Right lobe of liver (tissue), 6 donors: ENCODE measurements at regions not wholly inside any gene's neighbourhood (a gene's known extent, or its start where the extent isn't known, plus 50 kb on each side); places are given as distances from the start of the nearest gene placed in this dataset.

Experiments
- ATAC-seq, 4 donors: fragments of 200-7000 bp; cut with Tn5 transposase; one replicate each; pipeline ENCODE4 v1.9.1; 2020; ENCODE audit warnings: mild to moderate bottlenecking in 4 of 4, moderate library complexity in 4 of 4
- DNase-seq, 3 donors: peaks; one replicate each; pipeline ENCODE4 v3.0.0-alpha.2; 2020
- H3K27ac ChIP-seq, 3 donors: fragments of 200-600 bp; one replicate each; pipeline ENCODE4 v1.8.0; 2022
- H3K27me3 ChIP-seq, 2 donors: fragments of 200-600 bp; one replicate each; pipeline ENCODE4 v1.8.0; 2022
- H3K36me3 ChIP-seq, 4 donors: fragments of 200-600 bp; sonication (generic) in 1 of 4; one replicate each; pipeline versions ENCODE4 v1.5.1 to v1.8.0; 2017 to 2022; ENCODE audit warnings: control low read depth in 1 of 4
- H3K4me1 ChIP-seq, 4 donors: fragments of 200-600 bp; sonication (generic) in 1 of 4; one replicate each; pipeline versions ENCODE4 v1.5.1 to v1.8.0; 2017 to 2022; ENCODE audit warnings: control low read depth in 1 of 4
- H3K4me3 ChIP-seq, 3 donors: fragments of 200-600 bp; one replicate each; pipeline ENCODE4 v1.8.0; 2022
- H3K9me3 ChIP-seq, 4 donors: fragments of 200-600 bp; sonication (generic) in 1 of 4; one replicate each; pipeline versions ENCODE4 v1.5.1 to v1.8.0; 2017 to 2022; ENCODE audit warnings: control low read depth in 1 of 4
- CTCF ChIP-seq, 4 donors: fragments of 200-600 bp in 3 of 4; fragments of 450-650 bp in 1 of 4; IDR thresholded peaks; one replicate each; pipeline versions ENCODE4 v1.5.1 to v1.8.0; 2016 to 2022; ENCODE audit warnings: antibody characterized with exemption in 4 of 4, mild to moderate bottlenecking in 2 of 4
- POLR2A ChIP-seq: fragments of 450-650 bp; IDR thresholded peaks from one replicate; pipeline ENCODE4 v1.6.1; 2017; ENCODE audit warnings: antibody characterized with exemption, mild to moderate bottlenecking
- WGBS: methylation state at CpG from one replicate; pipeline ENCODE4 v1.1.6; 2018; ENCODE audit warnings: low coverage, low lambda C conversion rate; ENCODE audit not compliant: insufficient coverage; ENCODE audit errors: missing lambda C conversion rate; 5-methylcytosine and 5-hydroxymethylcytosine counted together
- intact Hi-C, 2 donors: fragments of 100-400 bp; cut with DNase I; formaldehyde crosslinking; loops; one replicate each; pipeline versions ENCODE4 v1.11.2 to v1.14.1; 2022
- donor health status: DM: no; HTN: yes; CAD: no.
- donor health status: DM: no; HTN: no; CAD: no.
- donor health status: DM: no; HTN: no; CAD: no.
- donor health status: DM: no; HTN: yes; CAD: no.
- donor health status: DM: no; HTN: yes; CAD: no.

GRCh38 chr6:87908978-87909811 lies 138.4 kb upstream of the SPACA1 start:
- intact Hi-C loops: no loop called here
- Histone ChIP-seq H3K4me1 (peaks cover 0 to 8% (median 0%) of the 10 kb centered on the region in 4 donors), H3K9me3 (no peaks in the 10 kb centered on the region), H3K27ac (no peak overlapping the region), H3K27me3 (no peaks in the 10 kb centered on the region), H3K4me3 (no peak overlapping the region), H3K36me3 (no peaks in the 10 kb centered on the region)
- no peak for TF ChIP-seq CTCF (IDR thresholded peaks at IDR 0.05)
- TF ChIP-seq POLR2A: no peak
- no peak for ATAC-seq
- WGBS: 75% methylated on average over 6 of the region's 6 CpGs
- no peak for DNase-seq

GRCh38 chr6:87907521-87907920 lies 140.1 kb upstream of the SPACA1 start:
- WGBS: 60% methylated on average over 1 of the region's 2 CpGs
- TF ChIP-seq CTCF (IDR thresholded peaks at IDR 0.05): no peak
- no peak for TF ChIP-seq POLR2A
- ATAC-seq: no peak

GRCh38 chr6:87905101-87905641 lies 142.5 kb upstream of the SPACA1 start:
- no peak for ATAC-seq

More at GRCh38 chr6:87907521-87907920, 140.1 kb upstream of the SPACA1 start:
- Histone ChIP-seq H3K4me3 (no peak overlapping the region), H3K9me3 (no peaks in the 10 kb centered on the region), H3K27ac (no peak overlapping the region), H3K4me1 (peaks cover 0 to 8% (median 0%) of the 10 kb centered on the region in 4 donors), H3K36me3 (no peaks in the 10 kb centered on the region), H3K27me3 (no peaks in the 10 kb centered on the region)
- intact Hi-C loops: no loop called here
- DNase-seq: no peak

GRCh38 chr6:87904011-87904410 lies 143.6 kb upstream of the SPACA1 start:
- no peak overlapping the region for H3K4me3 ChIP-seq
- H3K36me3 ChIP-seq: no peaks in the 10 kb centered on the region
- TF ChIP-seq CTCF (IDR thresholded peaks at IDR 0.05) (no peak), POLR2A (no peak)
- ATAC-seq (no peak), DNase-seq (no peak)
- intact Hi-C loops: no loop called here
- H3K27me3 ChIP-seq: no peaks in the 10 kb centered on the region
- H3K4me1 ChIP-seq: peaks cover 0 to 22% (median 0%) of the 10 kb centered on the region in 4 donors
- no peak overlapping the region for H3K27ac ChIP-seq
- no peaks in the 10 kb centered on the region for H3K9me3 ChIP-seq

More at GRCh38 chr6:87905101-87905641, 142.5 kb upstream of the SPACA1 start:
- Histone ChIP-seq H3K4me1 (peaks cover 0 to 10% (median 0%) of the 10 kb centered on the region in 4 donors), H3K27me3 (no peaks in the 10 kb centered on the region), H3K4me3 (no peak overlapping the region), H3K27ac (no peak overlapping the region), H3K36me3 (no peaks in the 10 kb centered on the region), H3K9me3 (no peaks in the 10 kb centered on the region)
- no peak for DNase-seq
- 72% methylated on average over 2 of the region's 2 CpGs for WGBS
- intact Hi-C loops: no loop called here
- TF ChIP-seq CTCF (IDR thresholded peaks at IDR 0.05) (no peak), POLR2A (no peak)
